ENCODE measurements at regions not wholly inside any gene's neighbourhood (a gene's known extent, or its start where the extent isn't known, plus 50 kb on each side); places are given as distances from the start of the nearest gene placed in this dataset.
"Not testable (repeated sequence)": the region's sequence is repeated elsewhere in the genome, so short reads cannot be mapped to it uniquely, and the experiment has no call there.

- ChIA-PET POLR2A (no interaction called here), RAD21 (ENCODE audit: low non-redundant PET in 1 of 2, low total read pairs in 2 of 2, uncharacterized antibody in 2 of 2, unreplicated experiment in 2 of 2) (no interaction called here), CTCF (no interaction called here)
- no peak for ATAC-seq
- Histone ChIP-seq H3K4me3 (replicated peaks in 1 of 2; ENCODE audit: low read depth in 1 of 2, low read length in 2 of 2) (no peak overlapping the region), H3K27me3 (ENCODE audit: insufficient read depth, low read length) (no peaks in the 10 kb centered on the region), H3K4me1 (ENCODE audit: control insufficient read depth in 1 of 2, insufficient read depth in 2 of 2, low read length in 2 of 2) (peaks cover 0 to 5% of the 10 kb centered on the region in 2 experiments; a peak in 1 of 4 replicates), H3K79me2 (ENCODE audit: insufficient read depth, low read length) (no peaks in the 10 kb centered on the region), H3K9me3 (ENCODE audit: control insufficient read depth in 1 of 2, insufficient read depth in 1 of 2, low read depth in 1 of 2, low read length in 2 of 2) (no peaks in the 10 kb centered on the region), H3K9me2 (ENCODE audit: insufficient read depth) (no peaks in the 10 kb centered on the region; the same call in 1 of the 2 replicates), H3K4me2 (ENCODE audit: low read length) (no peak overlapping the region), H3K36me3 (ENCODE audit: control insufficient read depth in 1 of 2, insufficient read depth in 2 of 2, low read length in 2 of 2) (no peaks in the 10 kb centered on the region), H3K27ac (ENCODE audit: low read depth, low read length) (no peak overlapping the region), H3K9ac (ENCODE audit: low read length) (no peak overlapping the region), H4K20me1 (ENCODE audit: insufficient read depth) (no peaks in the 10 kb centered on the region), H2AFZ (ENCODE audit: low read depth, low read length, poor library complexity, severe bottlenecking) (no peak overlapping the region)
- no peak for DNase-seq (ENCODE audit: low read depth, low spot score)
- TF ChIP-seq CBX3 (IDR thresholded peaks at IDR 0.05; ENCODE audit: low read depth) (no peak), ELF1 (IDR thresholded peaks at IDR 0.05; ENCODE audit: borderline replicate concordance, low read depth) (no peak), EGR1 (IDR thresholded peaks at IDR 0.05; ENCODE audit: low read depth) (no peak)
- TF ChIP-seq, protein P1, sequence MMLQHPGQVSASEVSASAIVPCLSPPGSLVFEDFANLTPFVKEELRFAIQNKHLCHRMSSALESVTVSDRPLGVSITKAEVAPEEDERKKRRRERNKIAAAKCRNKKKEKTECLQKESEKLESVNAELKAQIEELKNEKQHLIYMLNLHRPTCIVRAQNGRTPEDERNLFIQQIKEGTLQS (IDR thresholded peaks at IDR 0.05), result no peak
- BruUV-seq (replicated peaks), result no TSS peak
- intact Hi-C loops (cut with micrococcal nuclease), result no loop called here
Measured at GRCh38 chr2:192390401-192390800, 195.7 kb upstream of the TMEFF2 start.

GRCh38 chr2:192384191-192384590 is 189.5 kb upstream of the TMEFF2 start:
- H2AFZ ChIP-seq (ENCODE audit: low read depth, low read length, poor library complexity, severe bottlenecking); DNase-seq (ENCODE audit: low read depth, low spot score); H3K27me3 ChIP-seq (ENCODE audit: insufficient read depth, low read length); ATAC-seq; H3K36me3 ChIP-seq (ENCODE audit: control insufficient read depth in 1 of 2, insufficient read depth in 2 of 2, low read length in 2 of 2); H3K4me3 ChIP-seq (replicated peaks in 1 of 2; ENCODE audit: low read depth in 1 of 2, low read length in 2 of 2); RAD21 ChIA-PET (ENCODE audit: low non-redundant PET in 1 of 2, low total read pairs in 2 of 2, uncharacterized antibody in 2 of 2, unreplicated experiment in 2 of 2); H3K79me2 ChIP-seq (ENCODE audit: insufficient read depth, low read length); H3K9ac ChIP-seq (ENCODE audit: low read length); H3K27ac ChIP-seq (ENCODE audit: low read depth, low read length); intact Hi-C loops (cut with micrococcal nuclease); H3K9me3 ChIP-seq (ENCODE audit: control insufficient read depth in 1 of 2, insufficient read depth in 1 of 2, low read depth in 1 of 2, low read length in 2 of 2); H4K20me1 ChIP-seq (ENCODE audit: insufficient read depth); H3K4me1 ChIP-seq (ENCODE audit: control insufficient read depth in 1 of 2, insufficient read depth in 2 of 2, low read length in 2 of 2); BruUV-seq (replicated peaks); CTCF ChIA-PET; H3K4me2 ChIP-seq (ENCODE audit: low read length); POLR2A ChIA-PET; H3K9me2 ChIP-seq (ENCODE audit: insufficient read depth): not testable (repeated sequence)

- intact Hi-C loops (cut with micrococcal nuclease), result no loop called here
- POLR2A ChIA-PET, result no interaction called here
- Histone ChIP-seq H3K9me3 (ENCODE audit: control insufficient read depth in 1 of 2, insufficient read depth in 1 of 2, low read depth in 1 of 2, low read length in 2 of 2) (no peaks in the 10 kb centered on the region), H3K9me2 (ENCODE audit: insufficient read depth) (no peaks in the 10 kb centered on the region), H3K36me3 (ENCODE audit: control insufficient read depth in 1 of 2, insufficient read depth in 2 of 2, low read length in 2 of 2) (no peaks in the 10 kb centered on the region), H2AFZ (ENCODE audit: low read depth, low read length, poor library complexity, severe bottlenecking) (no peak overlapping the region), H3K4me3 (replicated peaks in 1 of 2; ENCODE audit: low read depth in 1 of 2, low read length in 2 of 2) (no peak overlapping the region), H3K4me2 (ENCODE audit: low read length) (no peak overlapping the region), H3K79me2 (ENCODE audit: insufficient read depth, low read length) (no peaks in the 10 kb centered on the region), H3K27ac (ENCODE audit: low read depth, low read length) (no peak overlapping the region), H3K27me3 (ENCODE audit: insufficient read depth, low read length) (no peaks in the 10 kb centered on the region), H3K9ac (ENCODE audit: low read length) (no peak overlapping the region), H4K20me1 (ENCODE audit: insufficient read depth) (no peaks in the 10 kb centered on the region), H3K4me1 (ENCODE audit: control insufficient read depth in 1 of 2, insufficient read depth in 2 of 2, low read length in 2 of 2) (no peaks in the 10 kb centered on the region)
- CTCF ChIA-PET, result no interaction called here
- TF ChIP-seq POLR2A (IDR thresholded peaks at IDR 0.05; ENCODE audit: borderline replicate concordance, extremely low read depth, insufficient read depth, insufficient read length), result no peak
- TF ChIP-seq POLR2AphosphoS5 (IDR thresholded peaks at IDR 0.05; ENCODE audit: low read depth, low read length), result no peak
- TF ChIP-seq ELF1 (IDR thresholded peaks at IDR 0.05; ENCODE audit: borderline replicate concordance, low read depth), result no peak
- TF ChIP-seq ZFX (IDR thresholded peaks at IDR 0.05), result no peak
- no peak for TF ChIP-seq ZBTB33 (IDR thresholded peaks at IDR 0.05; ENCODE audit: extremely low read depth, insufficient replicate concordance, low read length)
- TF ChIP-seq FOSL1 (IDR thresholded peaks at IDR 0.05; ENCODE audit: low read depth), result no peak
- DNase-seq (ENCODE audit: low read depth, low spot score) (no peak), ATAC-seq (no peak)
- RAD21 ChIA-PET (ENCODE audit: low non-redundant PET in 1 of 2, low total read pairs in 2 of 2, uncharacterized antibody in 2 of 2, unreplicated experiment in 2 of 2), result no interaction called here
- BruUV-seq (replicated peaks), result no TSS peak
Measured at GRCh38 chr2:192381082-192381481, 186.3 kb upstream of the TMEFF2 start.

All from HCT116 (cell line).